Panc1 (cell line): ENCODE measurements at regions not wholly inside any gene's neighbourhood (a gene's known extent, or its start where the extent isn't known, plus 50 kb on each side); places are given as distances from the start of the nearest gene placed in this dataset.

Experiments
- ATAC-seq: fragments of 200-7000 bp; cut with Tn5 transposase; 2 replicates; pipeline ENCODE4 v1.9.1; 2020; ENCODE audit warnings: mild to moderate bottlenecking, moderate library complexity
- BruUV-seq: library from RNA; stranded (reverse); fragments of 400-500 nt; replicated peaks from 2 replicates; lab custom pipeline; 2021; lab: Mats Ljungman, UMichigan
- CTCF ChIA-PET: fragments of 300-600 bp; sonication (Branson Sonifier 250); formaldehyde crosslinking; loops from one replicate; lab custom pipeline; 2022; ENCODE audit warnings: antibody characterized with exemption; lab: Charles Lee
- POLR2A ChIA-PET: fragments of 300-600 bp; sonication (Branson Sonifier 250); formaldehyde crosslinking; loops from one replicate; lab custom pipeline; 2022; ENCODE audit warnings: antibody characterized with exemption; lab: Charles Lee
- DNase-seq: peaks from one replicate; pipeline ENCODE4 v3.0.0-alpha.2; 2010; ENCODE audit warnings: low read depth, low spot score
- H3K27ac ChIP-seq: 2 replicates; pipeline ENCODE4 v1.5.1; 2011; ENCODE audit warnings: mild to moderate bottlenecking, low read length, inconsistent platforms
- H3K27me3 ChIP-seq: fragments of 200-500 bp; sonication (Bioruptor generic); 2 replicates; pipeline ENCODE4 v1.6.0; 2014; ENCODE audit warnings: low read length, inconsistent platforms; ENCODE audit not compliant: control insufficient read depth, insufficient read depth
- H3K36me3 ChIP-seq: fragments of 200-500 bp; sonication (Bioruptor generic); 2 replicates; pipeline ENCODE4 v1.5.1; 2014; ENCODE audit warnings: inconsistent platforms, mild to moderate bottlenecking, low read length, moderate library complexity; ENCODE audit not compliant: control insufficient read depth, insufficient read depth
- H3K4me1 ChIP-seq: 2 replicates; pipeline ENCODE4 v1.5.1; 2011; ENCODE audit warnings: inconsistent platforms, mild to moderate bottlenecking, low read length, moderate library complexity; ENCODE audit not compliant: control insufficient read depth, insufficient read depth
- H3K4me3 ChIP-seq, 2 experiments: 2 replicates each; pipeline ENCODE4 v1.5.1; 2011 to 2012; ENCODE audit warnings: low read depth in 2 of 2, low read length in 2 of 2, mild to moderate bottlenecking in 2 of 2, inconsistent platforms in 1 of 2, moderate library complexity in 1 of 2
- H3K9me3 ChIP-seq: fragments of 200-500 bp; sonication (Bioruptor generic); 2 replicates; pipeline ENCODE4 v1.5.1; 2014; ENCODE audit warnings: low read depth, mild to moderate bottlenecking, inconsistent platforms, low read length, moderate library complexity; ENCODE audit not compliant: control insufficient read depth, insufficient read depth
- CTCF ChIP-seq: fragments of 450-650 bp; IDR thresholded peaks from 2 replicates; pipeline ENCODE4 v1.5.1; 2017; ENCODE audit warnings: mild to moderate bottlenecking
- POLR2AphosphoS5 ChIP-seq: IDR thresholded peaks from 2 replicates; pipeline ENCODE4 v1.6.1; 2012; ENCODE audit warnings: mild to moderate bottlenecking, low read depth, low read length, moderate library complexity
- SIN3A ChIP-seq: IDR thresholded peaks from 2 replicates; pipeline ENCODE4 v1.6.1; 2012; ENCODE audit warnings: low read depth, mild to moderate bottlenecking, low read length, moderate library complexity, borderline replicate concordance; ENCODE audit not compliant: insufficient read depth
- TCF7L2 ChIP-seq: IDR thresholded peaks from 2 replicates; pipeline ENCODE4 v1.6.1; 2011; ENCODE audit warnings: mild to moderate bottlenecking, low read depth, low read length, inconsistent platforms
- in situ Hi-C: cut with HindIII; loops from 2 replicates; pipeline ENCODE4 v1.10.0; 2016; ENCODE audit warnings: low sequenced_read_pairs, low pct_unique_long_range_greater_than_20kb
- intact Hi-C: fragments of 100-400 bp; cut with micrococcal nuclease; formaldehyde crosslinking; loops from one replicate; pipeline ENCODE4 v1.10.0; 2022; ENCODE audit not compliant: unreplicated experiment
- TF ChIP-seq, protein P1 (sequence below), 2 experiments: IDR thresholded peaks; 2 replicates each; pipeline ENCODE4 v1.6.1; 2011 to 2012; ENCODE audit warnings: low read depth in 2 of 2, control low read depth in 1 of 2, low read length in 1 of 2, mild to moderate bottlenecking in 1 of 2, moderate library complexity in 1 of 2; ENCODE audit not compliant: insufficient read depth in 1 of 2

- Histone ChIP-seq H3K9me3 (no peaks in the 10 kb centered on the region), H3K4me3 (no peak overlapping the region), H3K4me1 (no peaks in the 10 kb centered on the region), H3K36me3 (no peaks in the 10 kb centered on the region), H3K27ac (no peak overlapping the region), H3K27me3 (no peaks in the 10 kb centered on the region)
- no peak for ATAC-seq
- no TSS peak for BruUV-seq
- CTCF ChIA-PET: no interaction called here
- in situ Hi-C loops: no loop called here
- TF ChIP-seq POLR2AphosphoS5 (no peak), CTCF (no peak), TCF7L2 (no peak), SIN3A (no peak)
- TF ChIP-seq, protein P1, sequence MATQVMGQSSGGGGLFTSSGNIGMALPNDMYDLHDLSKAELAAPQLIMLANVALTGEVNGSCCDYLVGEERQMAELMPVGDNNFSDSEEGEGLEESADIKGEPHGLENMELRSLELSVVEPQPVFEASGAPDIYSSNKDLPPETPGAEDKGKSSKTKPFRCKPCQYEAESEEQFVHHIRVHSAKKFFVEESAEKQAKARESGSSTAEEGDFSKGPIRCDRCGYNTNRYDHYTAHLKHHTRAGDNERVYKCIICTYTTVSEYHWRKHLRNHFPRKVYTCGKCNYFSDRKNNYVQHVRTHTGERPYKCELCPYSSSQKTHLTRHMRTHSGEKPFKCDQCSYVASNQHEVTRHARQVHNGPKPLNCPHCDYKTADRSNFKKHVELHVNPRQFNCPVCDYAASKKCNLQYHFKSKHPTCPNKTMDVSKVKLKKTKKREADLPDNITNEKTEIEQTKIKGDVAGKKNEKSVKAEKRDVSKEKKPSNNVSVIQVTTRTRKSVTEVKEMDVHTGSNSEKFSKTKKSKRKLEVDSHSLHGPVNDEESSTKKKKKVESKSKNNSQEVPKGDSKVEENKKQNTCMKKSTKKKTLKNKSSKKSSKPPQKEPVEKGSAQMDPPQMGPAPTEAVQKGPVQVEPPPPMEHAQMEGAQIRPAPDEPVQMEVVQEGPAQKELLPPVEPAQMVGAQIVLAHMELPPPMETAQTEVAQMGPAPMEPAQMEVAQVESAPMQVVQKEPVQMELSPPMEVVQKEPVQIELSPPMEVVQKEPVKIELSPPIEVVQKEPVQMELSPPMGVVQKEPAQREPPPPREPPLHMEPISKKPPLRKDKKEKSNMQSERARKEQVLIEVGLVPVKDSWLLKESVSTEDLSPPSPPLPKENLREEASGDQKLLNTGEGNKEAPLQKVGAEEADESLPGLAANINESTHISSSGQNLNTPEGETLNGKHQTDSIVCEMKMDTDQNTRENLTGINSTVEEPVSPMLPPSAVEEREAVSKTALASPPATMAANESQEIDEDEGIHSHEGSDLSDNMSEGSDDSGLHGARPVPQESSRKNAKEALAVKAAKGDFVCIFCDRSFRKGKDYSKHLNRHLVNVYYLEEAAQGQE (IDR thresholded peaks at IDR 0.05; ENCODE audit: insufficient read depth in 1 of 2, low read depth in 2 of 2, low read length in 1 of 2): no peak
- intact Hi-C loops: no loop called here
- POLR2A ChIA-PET: no interaction called here
- DNase-seq: no peak
These were observed 123.1 kb downstream of the TPRA1 start for GRCh38 chr3:127467391-127467790.

DNA sequence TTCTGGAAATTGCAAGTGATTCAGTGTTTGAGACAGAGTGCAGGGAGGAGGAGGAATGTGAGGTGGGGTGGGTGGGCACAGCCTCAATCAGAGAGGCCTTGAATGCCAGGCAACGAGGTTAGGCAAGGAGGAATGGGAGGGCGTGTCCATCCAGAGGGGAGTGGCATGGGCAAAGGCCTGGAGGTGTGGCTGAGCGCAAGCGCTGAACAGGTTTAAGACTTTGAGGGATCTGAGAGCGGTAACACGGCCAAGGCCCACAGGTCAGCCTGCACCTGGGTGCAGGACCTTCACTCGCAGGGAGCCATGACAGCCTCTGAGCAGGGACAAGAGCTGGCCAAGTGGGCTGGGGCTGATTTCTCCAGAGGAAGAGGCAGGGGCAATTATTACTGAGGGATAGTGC lies 125.9 kb downstream of the TPRA1 start:
- Histone ChIP-seq H3K9me3 (no peaks in the 10 kb centered on the region), H3K27ac (no peak overlapping the region), H3K27me3 (no peaks in the 10 kb centered on the region), H3K4me1 (no peaks in the 10 kb centered on the region), H3K36me3 (no peaks in the 10 kb centered on the region), H3K4me3 (no peak overlapping the region)
- in situ Hi-C loops (no loop called here), intact Hi-C loops (no loop called here)
- ATAC-seq: no peak
- no TSS peak for BruUV-seq
- no peak for DNase-seq
- TF ChIP-seq TCF7L2 (no peak), POLR2AphosphoS5 (no peak)
- CTCF ChIA-PET: no interaction called here
- POLR2A ChIA-PET: no interaction called here

DNA sequence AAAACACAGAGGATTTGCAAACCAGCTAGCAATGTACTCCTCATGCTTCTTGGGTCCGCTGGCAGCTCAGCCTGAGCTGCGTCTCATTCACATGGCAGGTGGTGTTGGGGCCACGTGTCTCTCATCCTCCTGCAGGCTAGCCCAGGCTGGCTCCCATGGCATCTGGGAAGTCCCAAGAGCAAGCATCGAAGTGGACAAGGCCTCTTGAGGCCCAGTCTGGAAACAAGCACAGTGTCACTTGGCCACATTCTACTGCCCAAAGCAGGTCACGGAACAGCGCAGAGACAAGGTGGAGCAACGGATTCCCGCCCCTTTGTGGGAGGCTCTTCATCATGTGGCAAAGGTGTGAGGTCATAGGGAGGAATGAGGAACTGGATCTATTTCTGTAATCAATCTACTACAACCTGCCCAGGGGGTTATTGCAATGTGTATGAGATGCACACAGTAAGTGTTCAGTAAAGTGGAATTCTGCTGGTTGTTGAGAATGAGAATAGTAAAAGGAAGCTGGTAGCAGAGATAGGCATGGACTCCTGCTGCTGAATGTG lies 128.3 kb downstream of the TPRA1 start:
- Histone ChIP-seq H3K27ac (no peak overlapping the region), H3K9me3 (no peaks in the 10 kb centered on the region), H3K4me3 (no peak overlapping the region), H3K36me3 (no peaks in the 10 kb centered on the region), H3K4me1 (no peaks in the 10 kb centered on the region), H3K27me3 (no peaks in the 10 kb centered on the region; the same call in 1 of the 2 replicates)
- CTCF ChIA-PET: no interaction called here
- intact Hi-C loops: no loop called here
- POLR2A ChIA-PET: no interaction called here
- no TSS peak for BruUV-seq
- ATAC-seq: no peak
- in situ Hi-C loops: no loop called here
- TF ChIP-seq TCF7L2 (no peak), POLR2AphosphoS5 (no peak), SIN3A (no peak), CTCF (no peak)
- TF ChIP-seq, protein P1 (IDR thresholded peaks at IDR 0.05; ENCODE audit: insufficient read depth in 1 of 2, low read depth in 2 of 2, low read length in 1 of 2): no peak
- DNase-seq: no peak
